ENCODE measurements at regions not wholly inside any gene's neighbourhood (a gene's known extent, or its start where the extent isn't known, plus 50 kb on each side); places are given as distances from the start of the nearest gene placed in this dataset.

GRCh38 chr13:31477961-31478360 lies 261.4 kb upstream of the RXFP2 start (continued):
- TF ChIP-seq CBX5 (IDR thresholded peaks at IDR 0.05; ENCODE audit: low read depth, low read length) = no peak
- no peak for TF ChIP-seq SAP30 (IDR thresholded peaks at IDR 0.05; ENCODE audit: insufficient read depth, insufficient replicate concordance, low read length)
- TF ChIP-seq SUZ12 (IDR thresholded peaks at IDR 0.05; ENCODE audit: low read length) = no peak
- TF ChIP-seq EGR1 (IDR thresholded peaks at IDR 0.05; ENCODE audit: borderline replicate concordance, low read depth, low read length) = no peak
- TF ChIP-seq, protein P1, sequence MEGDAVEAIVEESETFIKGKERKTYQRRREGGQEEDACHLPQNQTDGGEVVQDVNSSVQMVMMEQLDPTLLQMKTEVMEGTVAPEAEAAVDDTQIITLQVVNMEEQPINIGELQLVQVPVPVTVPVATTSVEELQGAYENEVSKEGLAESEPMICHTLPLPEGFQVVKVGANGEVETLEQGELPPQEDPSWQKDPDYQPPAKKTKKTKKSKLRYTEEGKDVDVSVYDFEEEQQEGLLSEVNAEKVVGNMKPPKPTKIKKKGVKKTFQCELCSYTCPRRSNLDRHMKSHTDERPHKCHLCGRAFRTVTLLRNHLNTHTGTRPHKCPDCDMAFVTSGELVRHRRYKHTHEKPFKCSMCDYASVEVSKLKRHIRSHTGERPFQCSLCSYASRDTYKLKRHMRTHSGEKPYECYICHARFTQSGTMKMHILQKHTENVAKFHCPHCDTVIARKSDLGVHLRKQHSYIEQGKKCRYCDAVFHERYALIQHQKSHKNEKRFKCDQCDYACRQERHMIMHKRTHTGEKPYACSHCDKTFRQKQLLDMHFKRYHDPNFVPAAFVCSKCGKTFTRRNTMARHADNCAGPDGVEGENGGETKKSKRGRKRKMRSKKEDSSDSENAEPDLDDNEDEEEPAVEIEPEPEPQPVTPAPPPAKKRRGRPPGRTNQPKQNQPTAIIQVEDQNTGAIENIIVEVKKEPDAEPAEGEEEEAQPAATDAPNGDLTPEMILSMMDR (IDR thresholded peaks at IDR 0.05; ENCODE audit: control extremely low read depth in 1 of 3, insufficient read depth in 1 of 3, low read depth in 1 of 3, low read length in 3 of 3) = no peak
- TF ChIP-seq POLR2AphosphoS5 (IDR thresholded peaks at IDR 0.05; ENCODE audit: low read depth, low read length) = no peak
- TF ChIP-seq HDAC2 (IDR thresholded peaks at IDR 0.05; ENCODE audit: borderline replicate concordance in 1 of 2, low read depth in 2 of 2, low read length in 2 of 2) = no peak
